Neural progenitor cell (in vitro differentiated cells): ENCODE measurements at regions not wholly inside any gene's neighbourhood (a gene's known extent, or its start where the extent isn't known, plus 50 kb on each side); places are given as distances from the start of the nearest gene placed in this dataset.

Experiments used
- DNase-seq: peaks from one replicate; pipeline ENCODE4 v3.0.0-alpha.2; 2016; ENCODE audit warnings: low spot score
- H2AFZ ChIP-seq: fragments of 200-600 bp; sonication (generic); replicated peaks from 2 replicates; pipeline ENCODE4 v1.6.1; 2016; ENCODE audit warnings: antibody characterized with exemption
- H3F3A ChIP-seq: fragments of 200-600 bp; sonication (generic); 2 replicates; pipeline ENCODE4 v1.6.1; 2016; ENCODE audit warnings: antibody characterized with exemption, low read depth
- H3K27ac ChIP-seq: fragments of 200-600 bp; sonication (generic); 2 replicates; pipeline ENCODE4 v1.5.1; 2016; ENCODE audit warnings: mild to moderate bottlenecking
- H3K27me3 ChIP-seq: fragments of 200-600 bp; sonication (generic); 2 replicates; pipeline ENCODE4 v1.6.1; 2016; ENCODE audit warnings: mild to moderate bottlenecking, moderate library complexity
- H3K36me3 ChIP-seq: fragments of 200-600 bp; sonication (generic); 2 replicates; pipeline ENCODE4 v1.5.1; 2016
- H3K4me1 ChIP-seq: fragments of 200-600 bp; sonication (generic); 2 replicates; pipeline ENCODE4 v1.6.1; 2016; ENCODE audit warnings: mixed run types
- H3K4me2 ChIP-seq: fragments of 200-600 bp; sonication (generic); 2 replicates; pipeline ENCODE4 v1.6.1; 2016
- H3K4me3 ChIP-seq: fragments of 200-600 bp; sonication (generic); 2 replicates; pipeline ENCODE4 v1.5.1; 2016
- H3K79me2 ChIP-seq: fragments of 200-600 bp; sonication (generic); 2 replicates; pipeline ENCODE4 v1.6.1; 2016; ENCODE audit warnings: low read depth
- H3K9ac ChIP-seq: fragments of 200-600 bp; sonication (generic); 2 replicates; pipeline ENCODE4 v1.6.1; 2016
- H3K9me3 ChIP-seq: fragments of 200-600 bp; sonication (generic); 2 replicates; pipeline ENCODE4 v1.5.1; 2016; ENCODE audit warnings: low read depth
- H4K20me1 ChIP-seq: fragments of 200-600 bp; sonication (generic); 2 replicates; pipeline ENCODE4 v1.6.1; 2016; ENCODE audit warnings: low read depth
- H3K27ac Mint-ChIP-seq: 3 replicates; pipeline ENCODE4 v1.8.0; 2021; ENCODE audit warnings: mixed read lengths
- H3K27me3 Mint-ChIP-seq: 2 replicates; pipeline ENCODE4 v1.8.0; 2022; ENCODE audit warnings: low read depth, mild to moderate bottlenecking, inconsistent platforms, moderate library complexity, mixed read lengths; ENCODE audit not compliant: insufficient read depth
- H3K36me3 Mint-ChIP-seq: 3 replicates; pipeline ENCODE4 v1.8.0; 2021; ENCODE audit warnings: mixed read lengths
- H3K4me1 Mint-ChIP-seq: 3 replicates; pipeline ENCODE4 v1.8.0; 2021; ENCODE audit warnings: mixed read lengths
- H3K4me3 Mint-ChIP-seq: 3 replicates; pipeline ENCODE4 v1.8.0; 2021; ENCODE audit warnings: mild to moderate bottlenecking, moderate library complexity, mixed read lengths
- H3K9me3 Mint-ChIP-seq: 3 replicates; pipeline ENCODE4 v1.8.0; 2020; ENCODE audit warnings: mixed read lengths
- EZH2 ChIP-seq: fragments of 200-600 bp; sonication (generic); IDR thresholded peaks from 2 replicates; pipeline ENCODE4 v1.6.1; 2017; ENCODE audit warnings: antibody characterized with exemption, mild to moderate bottlenecking, moderate library complexity
- EZH2phosphoT487 ChIP-seq: fragments of 200-600 bp; sonication (generic); IDR thresholded peaks from 2 replicates; pipeline ENCODE4 v1.6.1; 2017; ENCODE audit warnings: antibody characterized with exemption
- TF ChIP-seq, protein P1 (sequence below): fragments of 200-600 bp; sonication (generic); IDR thresholded peaks from 2 replicates; pipeline ENCODE4 v1.5.1; 2017; ENCODE audit warnings: antibody characterized with exemption, mild to moderate bottlenecking

DNA sequence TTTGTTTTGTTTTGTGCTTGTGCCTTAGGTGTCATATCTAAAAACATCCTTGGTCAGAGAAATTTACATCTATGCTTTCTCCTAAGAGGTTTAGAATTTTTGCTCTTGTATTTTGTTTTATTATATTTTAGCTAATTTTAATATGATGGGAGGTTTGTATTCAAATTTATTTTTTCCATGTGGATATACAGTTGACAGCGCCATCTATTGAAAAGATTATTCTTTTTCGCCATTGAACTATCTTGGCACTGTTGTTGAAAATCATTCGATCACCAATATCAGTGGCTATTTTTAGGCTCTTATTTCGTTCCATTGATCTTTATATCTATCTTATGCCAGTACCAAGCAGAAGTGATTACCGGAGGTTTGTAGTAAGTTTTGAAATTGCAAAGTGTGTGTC is 510.3 kb downstream of the BRD1 start:
- Mint-ChIP-seq H3K4me1 (no peaks in the 10 kb centered on the region), H3K4me3 (no peak overlapping the region), H3K36me3 (no peaks in the 10 kb centered on the region), H3K27me3 (peaks cover 2% of the 10 kb centered on the region), H3K9me3 (no peaks in the 10 kb centered on the region), H3K27ac (no peak overlapping the region)
- Histone ChIP-seq H3K9me3 (no peaks in the 10 kb centered on the region), H3K27ac (no peak overlapping the region), H3K36me3 (no peaks in the 10 kb centered on the region), H3K4me3 (no peak overlapping the region), H3K4me2 (no peak overlapping the region), H3K9ac (no peak overlapping the region), H3F3A (no peaks in the 10 kb centered on the region), H3K4me1 (no peaks in the 10 kb centered on the region), H4K20me1 (no peaks in the 10 kb centered on the region), H3K27me3 (peaks cover 24% of the 10 kb centered on the region), H2AFZ (no peak overlapping the region), H3K79me2 (no peaks in the 10 kb centered on the region)
- no peak for TF ChIP-seq EZH2
- TF ChIP-seq, protein P1, sequence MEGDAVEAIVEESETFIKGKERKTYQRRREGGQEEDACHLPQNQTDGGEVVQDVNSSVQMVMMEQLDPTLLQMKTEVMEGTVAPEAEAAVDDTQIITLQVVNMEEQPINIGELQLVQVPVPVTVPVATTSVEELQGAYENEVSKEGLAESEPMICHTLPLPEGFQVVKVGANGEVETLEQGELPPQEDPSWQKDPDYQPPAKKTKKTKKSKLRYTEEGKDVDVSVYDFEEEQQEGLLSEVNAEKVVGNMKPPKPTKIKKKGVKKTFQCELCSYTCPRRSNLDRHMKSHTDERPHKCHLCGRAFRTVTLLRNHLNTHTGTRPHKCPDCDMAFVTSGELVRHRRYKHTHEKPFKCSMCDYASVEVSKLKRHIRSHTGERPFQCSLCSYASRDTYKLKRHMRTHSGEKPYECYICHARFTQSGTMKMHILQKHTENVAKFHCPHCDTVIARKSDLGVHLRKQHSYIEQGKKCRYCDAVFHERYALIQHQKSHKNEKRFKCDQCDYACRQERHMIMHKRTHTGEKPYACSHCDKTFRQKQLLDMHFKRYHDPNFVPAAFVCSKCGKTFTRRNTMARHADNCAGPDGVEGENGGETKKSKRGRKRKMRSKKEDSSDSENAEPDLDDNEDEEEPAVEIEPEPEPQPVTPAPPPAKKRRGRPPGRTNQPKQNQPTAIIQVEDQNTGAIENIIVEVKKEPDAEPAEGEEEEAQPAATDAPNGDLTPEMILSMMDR, result peak; percentile 48
- DNase-seq, result no peak

DNA sequence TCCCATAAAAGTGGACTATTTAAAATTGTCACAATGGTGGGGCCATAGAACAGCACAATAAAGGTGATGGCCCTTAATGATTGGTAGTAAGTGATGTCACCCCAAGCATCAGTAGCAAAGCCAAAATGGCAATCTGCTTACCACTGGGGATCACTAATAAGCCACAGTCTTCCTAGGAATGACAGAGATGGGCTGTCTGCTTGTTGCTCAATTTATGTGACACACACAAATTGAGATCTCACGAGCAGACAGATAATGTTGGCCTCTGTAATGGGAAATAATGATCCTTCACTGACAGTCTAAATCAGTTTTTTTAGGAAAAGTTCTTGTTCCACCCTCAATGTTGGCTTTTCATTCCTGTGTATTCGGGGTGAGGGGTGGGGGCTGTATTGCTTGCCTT is 515.1 kb downstream of the BRD1 start:
- H3K4me2 ChIP-seq, result no peak overlapping the region
- TF ChIP-seq EZH2phosphoT487, result no peak
- TF ChIP-seq, protein P1, result no peak
- no peak for TF ChIP-seq EZH2
- no peak for DNase-seq
- H3K4me1 Mint-ChIP-seq, result no peaks in the 10 kb centered on the region
- H3K27me3 Mint-ChIP-seq, result peaks cover 5% of the 10 kb centered on the region
- H4K20me1 ChIP-seq, result no peaks in the 10 kb centered on the region
- no peaks in the 10 kb centered on the region for H3F3A ChIP-seq
- no peak overlapping the region for H3K9ac ChIP-seq
- no peaks in the 10 kb centered on the region for H3K36me3 ChIP-seq
- no peaks in the 10 kb centered on the region for H3K9me3 Mint-ChIP-seq
- H3K79me2 ChIP-seq, result no peaks in the 10 kb centered on the region
- peaks cover 17% of the 10 kb centered on the region for H3K27me3 ChIP-seq
- H3K9me3 ChIP-seq, result no peaks in the 10 kb centered on the region
- no peak overlapping the region for H3K4me3 ChIP-seq
- no peak overlapping the region for H3K27ac Mint-ChIP-seq
- H3K36me3 Mint-ChIP-seq, result no peaks in the 10 kb centered on the region
- no peak overlapping the region for H3K27ac ChIP-seq
- H3K4me3 Mint-ChIP-seq, result no peak overlapping the region
- no peak overlapping the region for H2AFZ ChIP-seq
- no peaks in the 10 kb centered on the region for H3K4me1 ChIP-seq

DNA sequence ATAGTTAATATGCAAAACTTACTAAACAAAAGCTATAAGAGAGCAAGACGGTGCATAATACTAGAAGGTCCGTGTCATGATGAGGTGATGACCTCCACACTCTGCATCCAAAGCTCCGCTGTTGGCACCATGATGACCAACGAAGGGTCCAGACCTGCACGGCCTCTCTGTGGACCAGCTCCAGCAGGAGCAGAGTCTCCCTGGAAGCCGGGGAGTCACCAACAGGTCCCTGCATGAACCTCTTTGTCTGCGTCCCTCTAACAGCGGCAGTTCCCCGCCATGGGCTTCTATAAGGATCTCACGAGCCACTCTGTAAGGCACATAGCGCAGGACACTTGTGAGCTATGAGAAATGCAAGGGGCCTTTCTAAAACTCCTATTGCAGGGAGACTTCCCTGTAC is 517.3 kb downstream of the BRD1 start:
- Histone ChIP-seq H4K20me1 (no peaks in the 10 kb centered on the region), H2AFZ (no peak overlapping the region), H3K9ac (no peak overlapping the region), H3K79me2 (no peaks in the 10 kb centered on the region), H3K4me1 (no peaks in the 10 kb centered on the region), H3F3A (no peaks in the 10 kb centered on the region), H3K4me3 (no peak overlapping the region), H3K27me3 (peaks cover 11% of the 10 kb centered on the region), H3K36me3 (no peaks in the 10 kb centered on the region), H3K27ac (no peak overlapping the region), H3K4me2 (no peak overlapping the region), H3K9me3 (no peaks in the 10 kb centered on the region)
- Mint-ChIP-seq H3K36me3 (no peaks in the 10 kb centered on the region), H3K27me3 (peaks cover 3% of the 10 kb centered on the region), H3K4me3 (no peak overlapping the region), H3K27ac (no peak overlapping the region), H3K4me1 (no peaks in the 10 kb centered on the region), H3K9me3 (no peaks in the 10 kb centered on the region)
- TF ChIP-seq, protein P1, result no peak
- no peak for DNase-seq

DNA sequence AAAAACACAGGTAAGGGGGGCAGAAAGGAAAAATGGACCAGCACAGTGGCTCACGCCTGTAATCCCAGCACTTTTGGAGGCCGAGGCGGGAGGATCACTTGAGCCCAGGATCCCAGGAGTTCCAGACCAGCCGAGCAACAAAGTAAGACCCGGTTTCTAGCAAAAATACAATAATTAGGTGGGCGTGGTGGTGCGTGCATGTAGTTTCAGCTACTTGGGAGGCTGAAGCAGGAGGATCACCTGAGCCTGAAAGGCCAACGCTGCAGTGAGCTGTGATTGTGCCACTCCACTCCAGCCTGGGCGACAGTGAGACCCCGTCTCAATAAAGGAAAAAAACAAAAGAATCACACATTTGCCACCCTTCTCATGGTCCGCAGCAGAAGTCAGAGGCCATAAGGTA is 519.4 kb downstream of the BRD1 start:
- no peaks in the 10 kb centered on the region for H4K20me1 ChIP-seq
- no peak overlapping the region for H3K4me2 ChIP-seq
- peaks cover 3% of the 10 kb centered on the region for H3K27me3 ChIP-seq
- H3K9me3 ChIP-seq, result no peaks in the 10 kb centered on the region
- H3K4me3 ChIP-seq, result no peak overlapping the region
- TF ChIP-seq EZH2 (no peak), EZH2phosphoT487 (no peak)
- TF ChIP-seq, protein P1, result no peak
- H3K79me2 ChIP-seq, result no peaks in the 10 kb centered on the region
- no peaks in the 10 kb centered on the region for H3F3A ChIP-seq
- H3K9me3 Mint-ChIP-seq, result no peaks in the 10 kb centered on the region
- H3K27ac Mint-ChIP-seq, result no peak overlapping the region
- peaks cover 6% of the 10 kb centered on the region for H3K27me3 Mint-ChIP-seq
- no peak overlapping the region for H3K4me3 Mint-ChIP-seq
- no peaks in the 10 kb centered on the region for H3K4me1 Mint-ChIP-seq
- H2AFZ ChIP-seq, result no peak overlapping the region
- no peak overlapping the region for H3K9ac ChIP-seq
- H3K36me3 Mint-ChIP-seq, result no peaks in the 10 kb centered on the region
- DNase-seq, result no peak
- H3K27ac ChIP-seq, result no peak overlapping the region
- H3K4me1 ChIP-seq, result peaks cover 3% of the 10 kb centered on the region
- no peaks in the 10 kb centered on the region for H3K36me3 ChIP-seq
